Stimulated activated CD4-positive, alpha-beta T cell treated with anti-CD3 and anti-CD28 coated beads, Interleukin-15, amount 100 ng/mL, for 24 hours (primary cell): ENCODE measurements at regions not wholly inside any gene's neighbourhood (a gene's known extent, or its start where the extent isn't known, plus 50 kb on each side); places are given as distances from the start of the nearest gene placed in this dataset.

ENCODE experiments used
- DNase-seq: peaks from one replicate; pipeline ENCODE4 v3.0.0-alpha.2; 2020

GRCh38 chr4:3384771-3385710 is 56.7 kb upstream of the HGFAC start:
- DNase-seq = no peak

- DNase-seq = no peak
Measured at GRCh38 chr4:3385711-3386420, 55.9 kb upstream of the HGFAC start.

GRCh38 chr4:3386526-3386925 is 55.2 kb upstream of the HGFAC start:
- no peak for DNase-seq

- no peak for DNase-seq
Measured at GRCh38 chr4:3387154-3387942, 54.4 kb upstream of the HGFAC start.

GRCh38 chr4:3387943-3388361 is 53.8 kb upstream of the HGFAC start:
- no peak for DNase-seq

GRCh38 chr4:3388471-3389232 is 53.1 kb upstream of the HGFAC start:
- DNase-seq = no peak

GRCh38 chr4:3389233-3390215 is 52.2 kb upstream of the HGFAC start:
- DNase-seq = no peak

- DNase-seq = no peak
Measured at GRCh38 chr4:3390288-3390811, 51.4 kb upstream of the HGFAC start.

- DNase-seq = no peak
Measured at GRCh38 chr4:3391422-3391821, 50.3 kb upstream of the HGFAC start.
